GM19463 (cell line): ENCODE measurements at regions not wholly inside any gene's neighbourhood (a gene's known extent, or its start where the extent isn't known, plus 50 kb on each side); places are given as distances from the start of the nearest gene placed in this dataset.
A peak's percentile ranks its signal among the peaks of the same experiment; 100 is the strongest.
"Not testable (repeated sequence)": the region's sequence is repeated elsewhere in the genome, so short reads cannot be mapped to it uniquely, and the experiment has no call there.

ENCODE experiments used
- ATAC-seq: cut with Tn5 transposase; IDR thresholded peaks from one replicate; pipeline ENCODE4 v1.9.1; 2021; ENCODE audit warnings: mild to moderate bottlenecking, moderate library complexity; ENCODE audit not compliant: unreplicated experiment

GRCh38 chr5:75856056-75856455 is 138.8 kb upstream of the POC5 start:
- no peak for ATAC-seq

DNA sequence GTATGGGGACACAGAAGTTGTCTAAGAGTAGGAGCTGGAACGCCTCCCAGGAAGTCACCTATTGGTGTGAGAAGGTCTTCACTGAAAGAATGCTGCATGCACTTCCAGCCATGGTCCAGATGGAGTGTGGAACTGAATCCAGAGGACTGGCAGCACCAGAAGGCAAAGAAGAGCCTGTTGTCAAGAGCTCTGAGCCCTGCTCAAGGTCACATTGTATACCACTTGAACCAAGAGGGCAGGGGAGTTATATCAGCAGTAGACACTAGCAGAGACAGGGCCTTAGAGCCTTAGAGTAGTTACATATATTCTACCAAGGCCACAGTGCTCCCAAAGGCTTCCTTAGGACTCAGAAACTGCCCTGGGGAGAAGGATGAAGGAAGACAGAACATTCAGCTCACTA is 130.8 kb upstream of the POC5 start:
- ATAC-seq: no peak

DNA sequence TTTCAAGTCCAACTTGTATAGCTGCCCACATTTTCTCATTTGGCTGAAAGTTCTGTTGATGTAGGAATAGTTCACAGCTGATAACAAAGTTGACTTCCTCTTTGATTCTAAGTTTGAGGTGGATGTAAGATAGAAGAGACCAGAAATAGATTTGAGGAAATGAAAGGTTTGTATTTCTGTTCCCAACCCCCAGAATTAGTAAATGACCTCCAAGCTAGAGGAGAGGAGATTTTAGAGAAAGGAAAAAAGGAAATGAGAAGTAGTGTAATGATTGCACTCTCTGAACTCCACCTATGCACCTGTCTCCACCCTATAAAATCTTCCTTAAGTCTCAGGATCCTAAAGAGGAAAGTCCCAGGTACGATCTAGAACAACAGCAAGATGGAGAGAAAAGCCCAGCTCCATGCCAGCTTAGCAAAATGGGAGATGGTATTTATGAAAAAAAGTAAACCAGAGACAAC is 130.4 kb upstream of the POC5 start:
- peak; percentile 81 for ATAC-seq

GRCh38 chr5:75844301-75844700 is 127.1 kb upstream of the POC5 start:
- no peak for ATAC-seq

GRCh38 chr5:75843319-75843718 is 126.1 kb upstream of the POC5 start:
- no peak for ATAC-seq

DNA sequence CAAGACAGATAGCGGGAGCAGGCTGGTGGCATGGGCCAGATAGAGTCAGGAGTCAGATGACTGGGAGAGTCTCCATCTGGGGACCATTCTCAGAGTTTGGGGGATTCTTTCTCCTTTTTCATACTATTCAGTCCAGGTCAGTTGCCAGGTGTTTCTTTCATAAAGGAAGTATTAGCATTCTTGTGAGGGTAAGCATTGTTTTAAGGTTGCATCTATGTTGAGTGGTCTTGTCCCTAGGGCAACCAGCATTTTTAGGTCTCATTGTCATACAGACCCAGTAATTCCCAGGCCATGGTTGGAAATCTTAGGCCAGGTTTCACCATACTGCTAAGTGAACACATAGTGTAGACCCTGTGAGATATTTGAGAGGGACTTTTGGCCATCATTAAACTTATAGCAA is 122.3 kb upstream of the POC5 start:
- no peak for ATAC-seq

DNA sequence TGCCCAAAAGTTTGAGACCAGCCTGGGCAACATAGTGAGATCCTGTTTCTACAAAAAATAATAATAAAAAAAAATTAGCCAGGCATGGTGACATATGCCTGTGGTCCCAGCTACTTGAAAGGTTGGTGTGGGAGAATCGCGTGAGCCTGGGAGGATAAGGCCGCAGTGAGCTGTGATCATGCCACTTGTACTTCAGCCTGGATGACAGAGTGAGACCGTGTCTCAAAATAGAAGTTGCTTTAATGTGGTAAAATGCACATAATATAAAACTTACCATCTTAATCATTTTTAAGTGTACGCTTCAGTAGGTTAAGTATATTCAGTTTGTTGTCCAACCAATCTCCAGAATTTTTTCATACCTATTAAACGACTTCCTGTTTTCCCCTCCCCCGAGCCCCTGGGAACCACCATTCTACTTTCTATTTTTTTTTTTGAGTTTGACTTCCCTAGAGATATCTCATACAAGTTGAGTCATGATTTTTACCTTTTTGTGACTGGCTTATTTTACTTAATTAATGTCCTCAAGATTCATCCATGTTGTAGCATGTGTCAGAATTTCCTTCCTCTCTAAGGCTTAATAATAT is 120.1 kb upstream of the POC5 start:
- ATAC-seq: no peak

GRCh38 chr5:75831561-75831960 is 114.3 kb upstream of the POC5 start:
- no peak for ATAC-seq

- ATAC-seq: no peak
These were observed 110.8 kb upstream of the POC5 start for GRCh38 chr5:75828029-75828428.

GRCh38 chr5:75824323-75824722 is 107.1 kb upstream of the POC5 start:
- ATAC-seq: no peak

- ATAC-seq: no peak
These were observed 106.6 kb upstream of the POC5 start for GRCh38 chr5:75823811-75824210.

DNA sequence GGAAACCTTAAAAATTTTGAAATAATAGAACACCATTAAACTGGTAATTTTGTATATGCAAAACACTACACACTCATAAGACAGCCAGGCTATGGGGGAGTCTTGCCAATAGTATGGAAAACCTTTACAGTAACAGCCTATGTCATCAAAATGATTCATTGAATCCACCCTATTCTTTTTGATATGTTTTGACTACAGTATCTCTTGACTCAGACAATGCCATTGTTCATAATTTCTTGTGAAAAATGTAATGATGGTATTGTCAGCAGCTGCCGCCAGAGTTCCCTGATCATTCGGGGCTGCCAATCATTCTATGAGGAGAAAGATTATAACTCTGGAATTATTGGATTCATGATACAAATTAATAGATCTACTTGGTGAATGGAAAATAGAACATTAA is 101.4 kb upstream of the POC5 start:
- ATAC-seq: no peak

DNA sequence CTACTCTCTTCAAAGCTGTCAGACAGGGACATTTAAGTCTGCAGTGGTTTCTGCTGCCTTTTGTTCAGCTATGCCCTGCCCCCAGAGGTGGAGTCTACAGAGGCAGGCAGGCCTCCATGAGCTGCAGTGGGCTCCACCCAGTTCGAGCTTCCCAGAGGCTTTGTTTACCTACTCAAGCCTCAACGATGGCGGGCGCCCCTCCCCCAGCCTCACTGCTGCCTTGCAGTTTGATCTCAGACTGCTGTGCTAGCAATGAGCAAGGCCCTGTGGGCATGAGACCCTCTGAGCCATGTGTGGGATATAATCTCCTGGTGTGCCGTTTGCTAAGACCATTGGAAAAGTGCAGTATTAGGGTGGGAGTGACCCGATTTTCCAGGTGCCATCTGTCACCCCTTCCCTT is 82.5 kb upstream of the POC5 start:
- ATAC-seq: not testable (repeated sequence)

- ATAC-seq: not testable (repeated sequence)
These were observed 52.1 kb upstream of the POC5 start for GRCh38 chr5:75769338-75769737.
